H9 (cell line): ENCODE measurements at regions not wholly inside any gene's neighbourhood (a gene's known extent, or its start where the extent isn't known, plus 50 kb on each side); places are given as distances from the start of the nearest gene placed in this dataset.

Experiments used
- DNase-seq: peaks from one replicate; pipeline ENCODE4 v3.0.0-alpha.2; 2017
- H2AFZ ChIP-seq: one replicate; pipeline ENCODE4 v1.6.1; 2013; ENCODE audit warnings: mild to moderate bottlenecking, low read length, control low read depth, moderate library complexity
- H2AK5ac ChIP-seq: 2 replicates; pipeline ENCODE4 v1.6.1; 2013; ENCODE audit warnings: low read length, control low read depth, mixed read lengths; ENCODE audit not compliant: insufficient read length
- H2BK120ac ChIP-seq: one replicate; pipeline ENCODE4 v1.6.1; 2013; ENCODE audit warnings: low read depth, mild to moderate bottlenecking, low read length, control low read depth, inconsistent platforms; ENCODE audit not compliant: poor library complexity, severe bottlenecking
- H2BK12ac ChIP-seq: 2 replicates; pipeline ENCODE4 v1.6.1; 2013; ENCODE audit warnings: low read length, control low read depth, mixed read lengths, low read depth; ENCODE audit not compliant: insufficient read length
- H2BK15ac ChIP-seq: 2 replicates; pipeline ENCODE4 v1.6.1; 2013; ENCODE audit warnings: low read depth, low read length, control low read depth
- H2BK20ac ChIP-seq: one replicate; pipeline ENCODE4 v1.6.1; 2013; ENCODE audit warnings: low read depth, mild to moderate bottlenecking, low read length, control low read depth, inconsistent platforms; ENCODE audit not compliant: poor library complexity, severe bottlenecking
- H2BK5ac ChIP-seq: 2 replicates; pipeline ENCODE4 v1.6.1; 2013; ENCODE audit warnings: low read length, control low read depth, mixed read lengths; ENCODE audit not compliant: insufficient read length
- H3K14ac ChIP-seq: 2 replicates; pipeline ENCODE4 v1.6.1; 2013; ENCODE audit warnings: low read length, control low read depth; ENCODE audit not compliant: insufficient read depth
- H3K18ac ChIP-seq: 2 replicates; pipeline ENCODE4 v1.6.1; 2013; ENCODE audit warnings: low read depth, mild to moderate bottlenecking, mixed read lengths, low read length, control low read depth; ENCODE audit not compliant: insufficient read length
- H3K23ac ChIP-seq: 2 replicates; pipeline ENCODE4 v1.6.1; 2013; ENCODE audit warnings: low read length, control low read depth, mixed read lengths, low read depth; ENCODE audit not compliant: insufficient read length
- H3K23me2 ChIP-seq: 2 replicates; pipeline ENCODE4 v1.6.1; 2013; ENCODE audit warnings: low read depth, mild to moderate bottlenecking, mixed read lengths, low read length, control low read depth; ENCODE audit not compliant: insufficient read length, poor library complexity, severe bottlenecking
- H3K27ac ChIP-seq: 2 replicates; pipeline ENCODE4 v1.5.1; 2013; ENCODE audit warnings: low read length, control low read depth, mixed read lengths, low read depth; ENCODE audit not compliant: insufficient read length
- H3K27me3 ChIP-seq: 2 replicates; pipeline ENCODE4 v1.6.1; 2013; ENCODE audit warnings: low read length, control low read depth, inconsistent platforms; ENCODE audit not compliant: insufficient read depth
- H3K4ac ChIP-seq: 2 replicates; pipeline ENCODE4 v1.6.1; 2013; ENCODE audit warnings: low read depth, mild to moderate bottlenecking, control low read depth, inconsistent platforms, low read length, moderate library complexity
- H3K4me1 ChIP-seq: 2 replicates; pipeline ENCODE4 v1.6.1; 2013; ENCODE audit warnings: low read length, control low read depth, inconsistent platforms; ENCODE audit not compliant: insufficient read depth
- H3K4me2 ChIP-seq: 2 replicates; pipeline ENCODE4 v1.6.1; 2013; ENCODE audit warnings: low read length, control low read depth, mixed read lengths; ENCODE audit not compliant: insufficient read length, insufficient read depth
- H3K56ac ChIP-seq: 2 replicates; pipeline ENCODE4 v1.6.1; 2013; ENCODE audit warnings: low read depth, mild to moderate bottlenecking, mixed read lengths, low read length, control low read depth; ENCODE audit not compliant: insufficient read length
- H3K79me1 ChIP-seq: 2 replicates; pipeline ENCODE4 v1.6.1; 2013; ENCODE audit warnings: low read depth, mild to moderate bottlenecking, moderate library complexity, low read length, control low read depth, inconsistent platforms; ENCODE audit not compliant: insufficient read depth, poor library complexity, severe bottlenecking
- H3K79me2 ChIP-seq: 2 replicates; pipeline ENCODE4 v1.6.1; 2013; ENCODE audit warnings: low read length, control low read depth, inconsistent platforms; ENCODE audit not compliant: insufficient read depth
- H3K9ac ChIP-seq: 2 replicates; pipeline ENCODE4 v1.6.1; 2013; ENCODE audit warnings: low read length, control low read depth, mixed read lengths; ENCODE audit not compliant: insufficient read length; ENCODE audit errors: extremely low read depth
- H3K9me3 ChIP-seq: one replicate; pipeline ENCODE4 v1.6.1; 2013; ENCODE audit warnings: low read depth, low read length, inconsistent platforms; ENCODE audit not compliant: control insufficient read depth
- H3T11ph ChIP-seq: one replicate; pipeline ENCODE4 v1.6.1; 2013; ENCODE audit warnings: mild to moderate bottlenecking, low read length, control low read depth, inconsistent platforms
- H4K20me1 ChIP-seq: one replicate; pipeline ENCODE4 v1.6.1; 2013; ENCODE audit not compliant: control insufficient read depth, insufficient read length, insufficient read depth
- H4K5ac ChIP-seq: 2 replicates; pipeline ENCODE4 v1.6.1; 2013; ENCODE audit warnings: low read depth, mild to moderate bottlenecking, mixed read lengths, low read length, control low read depth; ENCODE audit not compliant: insufficient read length
- H4K8ac ChIP-seq: replicated peaks from 2 replicates; pipeline ENCODE4 v1.6.1; 2013; ENCODE audit warnings: low read length, control low read depth, mixed read lengths, low read depth; ENCODE audit not compliant: insufficient read length
- H4K91ac ChIP-seq: 2 replicates; pipeline ENCODE4 v1.6.1; 2013; ENCODE audit warnings: low read depth, mild to moderate bottlenecking, moderate library complexity, mixed read lengths, low read length, control low read depth; ENCODE audit not compliant: insufficient read length
- H3K27ac Mint-ChIP-seq, 3 experiments: 2 replicates in 2 of 3; 3 replicates in 1 of 3; pipeline ENCODE4 v1.8.0; 2020 to 2021; ENCODE audit warnings: mixed read lengths in 3 of 3, mild to moderate bottlenecking in 1 of 3, moderate library complexity in 1 of 3
- H3K27me3 Mint-ChIP-seq: 2 replicates; pipeline ENCODE4 v1.8.0; 2021; ENCODE audit warnings: low read depth, mild to moderate bottlenecking, moderate library complexity, mixed read lengths
- H3K36me3 Mint-ChIP-seq, 3 experiments: 2 replicates in 2 of 3; 3 replicates in 1 of 3; pipeline ENCODE4 v1.8.0; 2020 to 2021; ENCODE audit warnings: low read depth in 3 of 3, mixed read lengths in 3 of 3; ENCODE audit not compliant: insufficient read depth in 1 of 3
- H3K4me1 Mint-ChIP-seq, 2 experiments: 2 replicates each; pipeline ENCODE4 v1.8.0; 2020; ENCODE audit warnings: mixed read lengths in 2 of 2
- H3K4me3 Mint-ChIP-seq, 2 experiments: 2 replicates in 1 of 2; 3 replicates in 1 of 2; pipeline ENCODE4 v1.8.0; 2020 to 2021; ENCODE audit warnings: mild to moderate bottlenecking in 2 of 2, mixed read lengths in 2 of 2, moderate library complexity in 1 of 2
- H3K9me3 Mint-ChIP-seq, 2 experiments: 2 replicates in 1 of 2; 3 replicates in 1 of 2; pipeline ENCODE4 v1.8.0; 2020; ENCODE audit warnings: mild to moderate bottlenecking in 2 of 2, mixed read lengths in 2 of 2, moderate library complexity in 1 of 2
- CTCF ChIP-seq: fragments of 200-600 bp; sonication (generic); conservative IDR thresholded peaks from 3 replicates; pipeline ENCODE4 v1.8.0; 2021; ENCODE audit warnings: antibody characterized with exemption, mild to moderate bottlenecking
- WGBS: extraction: QIAGEN DNeasy Blood & Tissue Kit; methylation state at CpG from one replicate; pipeline ENCODE4 v1.1.7; 2013; ENCODE audit warnings: missing lambda C conversion rate, low lambda C conversion rate, mixed read lengths; ENCODE audit not compliant: insufficient read length; ENCODE audit errors: extremely low coverage; 5-methylcytosine and 5-hydroxymethylcytosine counted together

- Histone ChIP-seq H3K27me3 (no peaks in the 10 kb centered on the region), H3K9me3 (no peaks in the 10 kb centered on the region), H2AFZ (no peak overlapping the region), H2BK5ac (no peak overlapping the region), H3K56ac (no peak overlapping the region), H3T11ph (no peak overlapping the region), H4K20me1 (no peaks in the 10 kb centered on the region), H3K79me2 (no peaks in the 10 kb centered on the region), H3K9ac (no peak overlapping the region), H2BK12ac (no peak overlapping the region), H3K4me2 (no peak overlapping the region), H3K4ac (no peak overlapping the region), H3K14ac (no peak overlapping the region), H3K23ac (no peak overlapping the region), H2BK120ac (no peak overlapping the region), H3K27ac (no peak overlapping the region), H3K79me1 (no peaks in the 10 kb centered on the region), H4K8ac (no peak overlapping the region), H2BK20ac (no peak overlapping the region), H3K23me2 (no peaks in the 10 kb centered on the region), H2BK15ac (no peak overlapping the region), H4K91ac (no peak overlapping the region), H3K18ac (no peak overlapping the region), H3K4me1 (no peaks in the 10 kb centered on the region), H4K5ac (no peak overlapping the region), H2AK5ac (no peak overlapping the region)
- H3K9me3 Mint-ChIP-seq: no peaks in the 10 kb centered on the region
- no peak overlapping the region for H3K27ac Mint-ChIP-seq
- TF ChIP-seq CTCF: no peak
- DNase-seq: no peak
- H3K27me3 Mint-ChIP-seq: peaks cover 11% of the 10 kb centered on the region
- peaks cover 29 to 37% of the 10 kb centered on the region in 2 experiments for H3K4me1 Mint-ChIP-seq
- no peaks in the 10 kb centered on the region; a peak in 1 of 7 replicates for H3K36me3 Mint-ChIP-seq
- no CpG with 5 or more reads among the region's 2 CpGs for WGBS
- no peak overlapping the region for H3K4me3 Mint-ChIP-seq
These were observed 166.4 kb downstream of the MAF start for GRCh38 chr16:79434092-79434491.
